Stomach (tissue), 8 donors: ENCODE measurements at regions not wholly inside any gene's neighbourhood (a gene's known extent, or its start where the extent isn't known, plus 50 kb on each side); places are given as distances from the start of the nearest gene placed in this dataset.

ENCODE experiments used
- DNase-seq, 2 donors: peaks; one replicate each; pipeline versions ENCODE4 v3.0.0 to v3.0.0-alpha.2; 2013 to 2019
- H3K27ac ChIP-seq, 5 donors: fragments of 200-600 bp in 4 of 5; sonication (generic) in 4 of 5; one replicate each; pipeline ENCODE4 v1.5.1; 2013 to 2019; ENCODE audit warnings: mild to moderate bottlenecking in 1 of 5, moderate library complexity in 1 of 5
- H3K27me3 ChIP-seq, 3 donors: fragments of 200-600 bp; sonication (generic); one replicate each; pipeline ENCODE4 v1.5.1; 2017 to 2019; ENCODE audit warnings: mixed run types in 1 of 3
- H3K36me3 ChIP-seq, 4 donors: fragments of 200-600 bp; sonication (generic); 1 replicate in 3 of 4; 2 replicates in 1 of 4; pipeline ENCODE4 v1.5.1; 2016 to 2019
- H3K4me1 ChIP-seq, 4 donors: fragments of 200-600 bp; sonication (generic); one replicate each; pipeline ENCODE4 v1.5.1; 2016 to 2019
- H3K4me3 ChIP-seq, 4 donors: fragments of 200-600 bp; sonication (generic) in 3 of 4; one replicate each; pipeline ENCODE4 v1.5.1; 2016 to 2019; ENCODE audit warnings: mild to moderate bottlenecking in 1 of 4
- H3K9me3 ChIP-seq, 4 donors: fragments of 200-600 bp; sonication (generic); one replicate each; pipeline ENCODE4 v1.5.1; 2016 to 2019
- CTCF ChIP-seq, 7 experiments: fragments of 450-650 bp in 4 of 7; fragments of 200-600 bp in 3 of 7; sonication (generic) in 3 of 7; IDR thresholded peaks; one replicate each; pipeline ENCODE4 v1.5.1; 2016 to 2019; ENCODE audit warnings: antibody characterized with exemption in 7 of 7, control low read depth in 2 of 7, mild to moderate bottlenecking in 1 of 7
- EP300 ChIP-seq: sonication (generic); formaldehyde crosslinking; IDR thresholded peaks from one replicate; pipeline ENCODE4 v1.6.1; 2017; ENCODE audit warnings: antibody characterized with exemption
- POLR2A ChIP-seq, 4 donors: fragments of 450-650 bp; IDR thresholded peaks; one replicate each; pipeline ENCODE4 v1.6.1; 2016; ENCODE audit warnings: antibody characterized with exemption in 4 of 4, control low read depth in 2 of 4, mild to moderate bottlenecking in 1 of 4, moderate library complexity in 1 of 4
- POLR2AphosphoS5 ChIP-seq, 3 donors: sonication (generic); formaldehyde crosslinking; IDR thresholded peaks; one replicate each; pipeline ENCODE4 v1.6.1; 2016; ENCODE audit warnings: antibody characterized with exemption in 3 of 3
- WGBS, 5 donors: extraction: QIAGEN DNeasy Blood & Tissue Kit in 3 of 5; methylation state at CpG; one replicate each; pipeline versions ENCODE4 v1.1.5 to v1.1.7; 2013 to 2018; 5-methylcytosine and 5-hydroxymethylcytosine counted together
- intact Hi-C: fragments of 100-400 bp; cut with DNase I; formaldehyde crosslinking; loops from one replicate; pipeline ENCODE4 v1.15.1; 2023; ENCODE audit warnings: low total_unique reads
- donor health status: healthy with polysubstance abuse.
- donor health status: Bipolar disorder and iron deficiency.
- donor health status: healthy.

GRCh38 chr11:45067966-45068365 is 78.5 kb upstream of the PRDM11 start:
- H3K27me3 ChIP-seq = no peaks in the 10 kb centered on the region
- no peaks in the 10 kb centered on the region for H3K36me3 ChIP-seq
- peaks cover 0 to 25% (median 15%) of the 10 kb centered on the region in 4 donors for H3K9me3 ChIP-seq
- TF ChIP-seq EP300 (no peak), POLR2A (IDR thresholded peaks at IDR 0.05) (no peak), CTCF (IDR thresholded peaks at IDR 0.05) (no peak), POLR2AphosphoS5 (IDR thresholded peaks at IDR 0.05) (no peak)
- H3K4me3 ChIP-seq = no peak overlapping the region
- H3K27ac ChIP-seq = no peak overlapping the region
- no peak for DNase-seq
- 76 to 95% (median 85%) methylated on average over 1 of the region's 1 CpG for WGBS, 5 donors
- H3K4me1 ChIP-seq = no peaks in the 10 kb centered on the region
- intact Hi-C loops = no loop called here

- intact Hi-C loops = no loop called here
- WGBS, 5 donors = 89 to 96% (median 90%) methylated on average over 1 of the region's 1 CpG
Measured at GRCh38 chr11:45071232-45071631, 75.2 kb upstream of the PRDM11 start.

GRCh38 chr11:45073685-45074141 is 72.7 kb upstream of the PRDM11 start:
- Histone ChIP-seq H3K4me1 (peaks cover 0 to 8% (median 0%) of the 10 kb centered on the region in 4 donors), H3K27me3 (no peaks in the 10 kb centered on the region), H3K27ac (no peak overlapping the region), H3K36me3 (no peaks in the 10 kb centered on the region), H3K4me3 (no peak overlapping the region), H3K9me3 (no peaks in the 10 kb centered on the region)
- DNase-seq = peak in 1 of 2 donors; percentile 63
- intact Hi-C loops = no loop called here
- TF ChIP-seq POLR2A (IDR thresholded peaks at IDR 0.05) = no peak
- no peak for TF ChIP-seq EP300
- no peak for TF ChIP-seq CTCF (IDR thresholded peaks at IDR 0.05)
- TF ChIP-seq POLR2AphosphoS5 (IDR thresholded peaks at IDR 0.05) = no peak
- 43 to 70% (median 63%) methylated on average over 4 to 11 of the region's 11 CpGs for WGBS, 5 donors

More at GRCh38 chr11:45071232-45071631, 75.2 kb upstream of the PRDM11 start:
- DNase-seq = no peak
- Histone ChIP-seq H3K27ac (no peak overlapping the region), H3K36me3 (no peaks in the 10 kb centered on the region), H3K4me3 (no peak overlapping the region), H3K27me3 (no peaks in the 10 kb centered on the region), H3K4me1 (no peaks in the 10 kb centered on the region), H3K9me3 (peaks cover 0 to 8% (median 0%) of the 10 kb centered on the region in 4 donors)
- TF ChIP-seq POLR2A (IDR thresholded peaks at IDR 0.05) (no peak), EP300 (no peak), CTCF (IDR thresholded peaks at IDR 0.05) (no peak), POLR2AphosphoS5 (IDR thresholded peaks at IDR 0.05) (no peak)

GRCh38 chr11:45075519-45075918 is 70.9 kb upstream of the PRDM11 start:
- TF ChIP-seq POLR2AphosphoS5 (IDR thresholded peaks at IDR 0.05) (no peak), POLR2A (IDR thresholded peaks at IDR 0.05) (no peak), CTCF (IDR thresholded peaks at IDR 0.05) (no peak), EP300 (no peak)
- DNase-seq = no peak
- no peaks in the 10 kb centered on the region for H3K9me3 ChIP-seq
- no peak overlapping the region for H3K4me3 ChIP-seq
- WGBS, 5 donors = 77 to 87% (median 85%) methylated on average over 4 of the region's 4 CpGs
- no peaks in the 10 kb centered on the region for H3K36me3 ChIP-seq
- peaks cover 0 to 23% (median 9%) of the 10 kb centered on the region in 4 donors for H3K4me1 ChIP-seq
- H3K27me3 ChIP-seq = no peaks in the 10 kb centered on the region
- intact Hi-C loops = no loop called here
- H3K27ac ChIP-seq = no peak overlapping the region
